ENCODE measurements at regions not wholly inside any gene's neighbourhood (a gene's known extent, or its start where the extent isn't known, plus 50 kb on each side); places are given as distances from the start of the nearest gene placed in this dataset.
"Not testable (repeated sequence)": the region's sequence is repeated elsewhere in the genome, so short reads cannot be mapped to it uniquely, and the experiment has no call there.

- DNase-seq (ENCODE audit: low spot score) = no peak
Measured at GRCh38 chr10:44743535-44743934, 167.6 kb upstream of the TMEM72 start.

- DNase-seq (ENCODE audit: low spot score) = no peak
Measured at GRCh38 chr10:44745920-44746319, 165.2 kb upstream of the TMEM72 start.

GRCh38 chr10:44747593-44748172, 163.5 kb upstream of the TMEM72 start:
- no peak for DNase-seq (ENCODE audit: low spot score)

GRCh38 chr10:44749151-44749550, 162.0 kb upstream of the TMEM72 start:
- no peak for DNase-seq (ENCODE audit: low spot score)

- DNase-seq (ENCODE audit: low spot score) = no peak
Measured at GRCh38 chr10:44752451-44753441, 158.4 kb upstream of the TMEM72 start.

- DNase-seq (ENCODE audit: low spot score) = not testable (repeated sequence)
Measured at GRCh38 chr10:44754355-44754754, 156.8 kb upstream of the TMEM72 start.

GRCh38 chr10:44755481-44755880, 155.7 kb upstream of the TMEM72 start:
- DNase-seq (ENCODE audit: low spot score) = no peak

- no peak for DNase-seq (ENCODE audit: low spot score)
Measured at GRCh38 chr10:44756216-44756615, 154.9 kb upstream of the TMEM72 start.

GRCh38 chr10:44757551-44758205, 153.5 kb upstream of the TMEM72 start:
- no peak for DNase-seq (ENCODE audit: low spot score)

GRCh38 chr10:44759122-44759521, 152.0 kb upstream of the TMEM72 start:
- DNase-seq (ENCODE audit: low spot score) = no peak

- no peak for DNase-seq (ENCODE audit: low spot score)
Measured at GRCh38 chr10:44760513-44760912, 150.6 kb upstream of the TMEM72 start.

- peak; percentile 3 for DNase-seq (ENCODE audit: low spot score)
Measured at GRCh38 chr10:44761076-44761475, 150.1 kb upstream of the TMEM72 start.

- no peak for DNase-seq (ENCODE audit: low spot score)
Measured at GRCh38 chr10:44763331-44763730, 147.8 kb upstream of the TMEM72 start.

GRCh38 chr10:44765299-44765698, 145.8 kb upstream of the TMEM72 start:
- DNase-seq (ENCODE audit: low spot score) = no peak

- no peak for DNase-seq (ENCODE audit: low spot score)
Measured at GRCh38 chr10:44766631-44767030, 144.5 kb upstream of the TMEM72 start.

- no peak for DNase-seq (ENCODE audit: low spot score)
Measured at GRCh38 chr10:44769450-44769849, 141.7 kb upstream of the TMEM72 start.

- DNase-seq (ENCODE audit: low spot score) = no peak
Measured at GRCh38 chr10:44771233-44771995, 139.7 kb upstream of the TMEM72 start.

- DNase-seq (ENCODE audit: low spot score) = no peak
Measured at GRCh38 chr10:44773565-44773964, 137.6 kb upstream of the TMEM72 start.

GRCh38 chr10:44774676-44775401, 136.3 kb upstream of the TMEM72 start:
- no peak for DNase-seq (ENCODE audit: low spot score)

GRCh38 chr10:44775402-44775741, 135.8 kb upstream of the TMEM72 start:
- no peak for DNase-seq (ENCODE audit: low spot score)

- no peak for DNase-seq (ENCODE audit: low spot score)
Measured at GRCh38 chr10:44776181-44776580, 135.0 kb upstream of the TMEM72 start.

- DNase-seq (ENCODE audit: low spot score) = peak; percentile 24
Measured at GRCh38 chr10:44779511-44779910, 131.6 kb upstream of the TMEM72 start.
